Naive B cell (primary cell): ENCODE measurements at regions not wholly inside any gene's neighbourhood (a gene's known extent, or its start where the extent isn't known, plus 50 kb on each side); places are given as distances from the start of the nearest gene placed in this dataset.
A peak's percentile ranks its signal among the peaks of the same experiment; 100 is the strongest.

Experiments
- ATAC-seq, 2 donors: fragments of 150-1000 bp; cut with Tn5 transposase; 2 replicates each; pipeline ENCODE4 v1.10.0; 2021; ENCODE audit warnings: low read depth in 2 of 2, mild to moderate bottlenecking in 2 of 2, moderate library complexity in 2 of 2
- DNase-seq: peaks from one replicate; pipeline ENCODE4 v3.0.0; 2022
- H3K27ac Mint-ChIP-seq, 6 donors: one replicate each; pipeline ENCODE4 v1.8.0; 2020 to 2022; ENCODE audit warnings: mild to moderate bottlenecking in 6 of 6, mixed read lengths in 6 of 6, moderate library complexity in 5 of 6, inconsistent platforms in 2 of 6
- H3K27me3 Mint-ChIP-seq, 3 donors: one replicate each; pipeline ENCODE4 v1.8.0; 2021 to 2022; ENCODE audit warnings: mixed read lengths in 3 of 3, mild to moderate bottlenecking in 1 of 3
- H3K36me3 Mint-ChIP-seq, 2 donors: one replicate each; pipeline ENCODE4 v1.8.0; 2020 to 2022; ENCODE audit warnings: mixed read lengths in 2 of 2, inconsistent platforms in 1 of 2, mild to moderate bottlenecking in 1 of 2
- H3K4me1 Mint-ChIP-seq, 3 donors: one replicate each; pipeline ENCODE4 v1.8.0; 2020 to 2022; ENCODE audit warnings: mixed read lengths in 3 of 3, inconsistent platforms in 1 of 3, mild to moderate bottlenecking in 1 of 3, moderate library complexity in 1 of 3
- H3K4me3 Mint-ChIP-seq, 8 donors: one replicate each; pipeline ENCODE4 v1.8.0; 2020 to 2022; ENCODE audit warnings: mild to moderate bottlenecking in 8 of 8, mixed read lengths in 8 of 8, moderate library complexity in 8 of 8, inconsistent platforms in 2 of 8
- H3K9me3 Mint-ChIP-seq, 7 donors: one replicate each; pipeline ENCODE4 v1.8.0; 2020 to 2022; ENCODE audit warnings: mixed read lengths in 7 of 7, mild to moderate bottlenecking in 5 of 7, inconsistent platforms in 2 of 7, moderate library complexity in 1 of 7

DNA sequence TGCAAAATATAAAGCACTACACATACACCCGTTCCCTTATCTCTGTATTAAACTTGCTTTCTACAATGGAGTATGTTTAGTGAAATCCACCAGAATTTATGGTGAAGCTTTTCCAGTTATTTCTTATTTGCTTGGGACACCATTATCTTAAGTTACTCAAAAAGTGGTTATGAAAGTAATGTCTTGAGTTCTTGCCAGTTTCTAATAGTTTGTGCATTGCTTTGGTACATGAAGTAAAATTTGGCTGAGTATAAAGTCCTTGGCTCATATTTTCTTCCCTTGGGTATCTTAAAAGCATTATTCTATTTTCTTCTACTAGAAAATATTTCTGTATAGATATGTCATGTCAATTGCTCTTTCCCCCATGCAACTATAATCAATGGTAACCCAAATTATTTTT lies 85.2 kb downstream of the POLR1F start:
- Mint-ChIP-seq H3K27ac (peak overlapping the region in 1 of 6 donors; percentile 35), H3K27me3 (peaks cover 0 to 8% (median 6%) of the 10 kb centered on the region in 3 donors), H3K4me3 (no peak overlapping the region), H3K9me3 (peaks cover 0 to 19% (median 6%) of the 10 kb centered on the region in 7 donors), H3K4me1 (no peaks in the 10 kb centered on the region), H3K36me3 (no peaks in the 10 kb centered on the region)
- ATAC-seq (no peak), DNase-seq (no peak)

DNA sequence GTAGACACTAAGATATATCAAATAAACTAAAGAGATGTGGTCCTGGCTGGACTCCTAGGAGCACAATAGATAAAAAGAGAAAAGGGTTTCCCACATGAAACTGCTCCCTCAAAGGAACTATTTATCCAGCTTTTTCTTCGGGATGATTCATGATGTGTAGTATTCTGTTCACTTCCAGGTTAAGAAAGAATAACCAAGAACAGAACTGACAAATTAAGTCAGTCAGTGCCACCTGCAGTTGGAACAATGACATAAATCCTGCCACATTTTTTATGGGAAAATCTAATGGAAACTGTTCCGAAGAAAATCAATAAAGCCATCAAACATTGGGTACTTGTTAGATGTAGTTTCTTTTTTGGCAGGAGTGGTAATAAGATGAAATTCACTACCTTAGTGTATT lies 87.1 kb downstream of the POLR1F start:
- no peaks in the 10 kb centered on the region for H3K36me3 Mint-ChIP-seq
- ATAC-seq: no peak
- peaks cover 0 to 19% (median 3%) of the 10 kb centered on the region in 7 donors for H3K9me3 Mint-ChIP-seq
- H3K4me1 Mint-ChIP-seq: no peaks in the 10 kb centered on the region
- no peak for DNase-seq
- H3K27ac Mint-ChIP-seq: no peak overlapping the region
- no peak overlapping the region for H3K4me3 Mint-ChIP-seq
- H3K27me3 Mint-ChIP-seq: peaks cover 0 to 8% (median 6%) of the 10 kb centered on the region in 3 donors

DNA sequence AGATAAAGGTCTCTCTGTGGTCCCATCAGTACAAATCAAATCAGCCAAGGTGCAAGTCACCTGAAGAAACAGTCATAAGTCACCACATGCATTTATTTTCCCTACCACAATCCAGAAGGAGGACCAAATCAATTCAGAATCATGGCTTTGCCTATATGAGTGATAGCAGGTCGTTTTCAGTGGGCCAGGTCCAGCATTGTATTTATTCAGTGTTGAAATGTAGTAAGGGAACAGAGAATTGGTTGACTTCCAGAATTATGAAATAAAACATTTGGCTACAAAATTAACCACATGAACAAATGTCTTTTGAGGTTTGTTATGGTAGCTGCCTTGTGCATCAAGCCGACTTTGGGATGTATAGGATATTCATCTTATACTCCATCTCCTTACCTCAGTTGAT lies 88.4 kb downstream of the POLR1F start:
- H3K4me3 Mint-ChIP-seq: no peak overlapping the region
- H3K4me1 Mint-ChIP-seq: no peaks in the 10 kb centered on the region
- ATAC-seq: no peak
- H3K27me3 Mint-ChIP-seq: peaks cover 0 to 6% (median 5%) of the 10 kb centered on the region in 3 donors
- no peaks in the 10 kb centered on the region for H3K36me3 Mint-ChIP-seq
- DNase-seq: no peak
- no peak overlapping the region for H3K27ac Mint-ChIP-seq
- H3K9me3 Mint-ChIP-seq: peaks cover 0 to 14% (median 2%) of the 10 kb centered on the region in 7 donors

DNA sequence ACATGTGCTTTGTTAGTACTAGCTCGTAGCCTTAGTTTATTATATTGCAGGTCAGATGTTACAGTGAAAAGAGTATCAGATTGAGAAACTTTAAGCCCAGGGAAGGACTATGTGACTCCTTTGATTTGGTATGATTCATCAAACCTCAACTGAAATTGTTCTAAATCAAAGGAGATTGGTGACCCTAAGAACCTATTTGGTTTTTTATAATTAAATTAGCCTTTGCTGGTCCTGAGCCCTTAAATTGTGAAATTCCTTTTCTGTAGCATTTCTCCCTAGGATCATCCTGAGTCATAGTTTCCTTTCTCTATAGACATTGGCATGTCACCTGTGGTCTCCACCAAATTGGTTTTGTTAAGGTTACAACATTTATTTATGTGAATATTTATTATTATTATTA lies 89.7 kb downstream of the POLR1F start:
- Mint-ChIP-seq H3K9me3 (peaks cover 0 to 5% (median 2%) of the 10 kb centered on the region in 7 donors), H3K27me3 (peaks cover 0 to 6% (median 3%) of the 10 kb centered on the region in 3 donors), H3K27ac (no peak overlapping the region), H3K4me1 (no peaks in the 10 kb centered on the region), H3K36me3 (no peaks in the 10 kb centered on the region), H3K4me3 (no peak overlapping the region)
- ATAC-seq: no peak
- DNase-seq: no peak

DNA sequence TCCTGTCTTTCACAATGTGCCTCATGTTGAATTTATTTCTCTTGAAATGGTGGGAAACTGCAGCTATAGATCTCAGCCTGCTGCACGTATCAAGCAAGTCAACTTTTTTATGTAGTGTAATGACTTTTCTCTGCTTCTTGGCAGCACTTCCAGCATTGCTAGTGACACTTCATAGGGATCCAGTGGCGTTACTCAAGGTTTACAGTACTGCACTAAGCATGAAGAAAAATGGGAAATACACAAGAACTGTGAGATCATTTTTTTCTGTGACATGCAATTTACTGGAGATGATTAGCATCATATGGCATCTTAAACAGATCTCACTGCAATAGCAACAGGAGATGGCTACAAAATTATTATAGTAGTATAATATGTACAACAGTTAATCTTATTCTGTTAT lies 90.9 kb downstream of the POLR1F start:
- Mint-ChIP-seq H3K36me3 (no peaks in the 10 kb centered on the region), H3K4me1 (no peaks in the 10 kb centered on the region), H3K9me3 (peaks cover 0 to 2% (median 0%) of the 10 kb centered on the region in 7 donors), H3K4me3 (no peak overlapping the region), H3K27me3 (peaks cover 0 to 3% (median under 1%) of the 10 kb centered on the region in 3 donors), H3K27ac (no peak overlapping the region)
- ATAC-seq (no peak), DNase-seq (no peak)

DNA sequence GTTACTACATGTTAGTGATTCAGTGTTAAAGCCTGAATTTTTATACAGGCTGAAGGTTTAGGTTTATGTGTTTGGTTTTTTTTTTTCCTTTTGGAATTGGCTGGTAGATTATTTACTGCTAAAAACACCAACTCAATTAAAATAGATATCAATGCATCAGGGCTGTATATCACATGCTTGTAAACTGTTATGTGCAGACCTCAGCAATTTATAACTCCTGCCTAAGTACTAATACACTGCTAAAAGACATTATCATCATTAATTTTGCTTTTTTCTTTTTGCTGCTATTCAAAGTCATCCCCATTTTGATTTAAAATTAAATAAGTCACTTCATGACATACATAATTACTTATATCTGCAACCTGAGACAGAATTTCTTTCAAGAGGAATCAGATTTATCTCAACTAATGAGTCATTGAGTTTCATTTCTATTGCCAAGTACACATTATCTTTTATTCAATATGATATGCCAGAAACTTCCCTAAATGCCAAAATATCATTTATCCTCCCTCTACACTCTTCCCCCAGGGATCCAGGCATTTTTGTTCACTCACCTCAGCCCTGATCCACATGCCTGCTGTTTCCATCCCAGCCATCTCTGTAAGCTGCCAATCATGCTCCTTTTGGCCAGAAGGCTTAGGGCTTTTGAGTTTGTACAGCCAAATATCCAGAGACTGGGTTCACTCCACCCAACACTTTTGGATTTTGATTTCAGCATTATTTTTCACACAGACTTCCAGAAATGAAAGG lies 98.5 kb downstream of the POLR1F start:
- Mint-ChIP-seq H3K27me3 (peaks cover 0 to 7% (median 0%) of the 10 kb centered on the region in 3 donors), H3K27ac (no peak overlapping the region), H3K9me3 (peaks cover 0 to 10% (median under 1%) of the 10 kb centered on the region in 7 donors), H3K4me1 (no peaks in the 10 kb centered on the region), H3K36me3 (no peaks in the 10 kb centered on the region), H3K4me3 (no peak overlapping the region)
- DNase-seq (no peak), ATAC-seq (no peak)

DNA sequence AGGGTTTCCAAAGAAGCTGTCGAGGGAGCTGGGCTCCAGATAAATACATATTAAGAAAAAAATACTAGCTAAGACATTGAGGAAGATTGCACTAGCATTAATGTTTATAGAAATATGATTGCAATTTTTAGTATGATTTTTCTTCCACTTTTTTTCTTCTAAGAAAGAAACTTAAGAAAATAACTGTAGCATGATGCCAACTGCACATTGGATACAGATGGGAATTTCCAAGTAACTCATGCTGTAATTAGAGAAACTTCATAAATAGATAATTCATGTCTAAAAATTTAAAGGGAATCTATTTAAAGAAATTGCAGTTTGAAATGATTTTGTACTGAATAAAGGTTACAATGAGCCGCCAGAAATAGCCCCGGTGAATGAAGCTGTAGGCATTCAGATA lies 119.4 kb downstream of the POLR1F start:
- no peak for ATAC-seq
- Mint-ChIP-seq H3K9me3 (peaks cover 0 to 8% (median 3%) of the 10 kb centered on the region in 7 donors), H3K4me3 (no peak overlapping the region), H3K4me1 (no peaks in the 10 kb centered on the region), H3K36me3 (no peaks in the 10 kb centered on the region), H3K27ac (no peak overlapping the region), H3K27me3 (no peaks in the 10 kb centered on the region)
- no peak for DNase-seq

DNA sequence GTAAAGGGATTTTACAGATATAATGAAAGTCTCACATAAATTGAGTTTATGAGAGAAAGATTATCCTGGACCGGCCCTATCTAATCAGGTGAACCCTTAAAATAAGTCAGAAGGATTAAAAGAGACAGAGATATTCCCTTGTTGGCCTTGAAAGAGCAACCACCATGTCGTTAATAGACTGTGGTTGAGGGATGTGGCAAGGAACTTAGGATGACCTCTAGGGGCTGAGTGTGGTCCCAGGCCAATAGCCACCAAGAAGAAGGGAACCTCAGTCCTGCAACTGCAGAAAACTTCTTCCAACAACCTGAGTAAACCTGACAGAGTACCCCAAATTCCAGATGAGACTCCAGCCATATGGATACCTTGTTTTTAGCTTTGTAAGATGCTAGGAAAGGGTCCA lies 121.5 kb downstream of the POLR1F start:
- Mint-ChIP-seq H3K9me3 (peaks cover 0 to 4% (median 1%) of the 10 kb centered on the region in 7 donors), H3K36me3 (no peaks in the 10 kb centered on the region), H3K27me3 (no peaks in the 10 kb centered on the region), H3K4me1 (no peaks in the 10 kb centered on the region), H3K27ac (no peak overlapping the region), H3K4me3 (no peak overlapping the region)
- DNase-seq (no peak), ATAC-seq (no peak)

DNA sequence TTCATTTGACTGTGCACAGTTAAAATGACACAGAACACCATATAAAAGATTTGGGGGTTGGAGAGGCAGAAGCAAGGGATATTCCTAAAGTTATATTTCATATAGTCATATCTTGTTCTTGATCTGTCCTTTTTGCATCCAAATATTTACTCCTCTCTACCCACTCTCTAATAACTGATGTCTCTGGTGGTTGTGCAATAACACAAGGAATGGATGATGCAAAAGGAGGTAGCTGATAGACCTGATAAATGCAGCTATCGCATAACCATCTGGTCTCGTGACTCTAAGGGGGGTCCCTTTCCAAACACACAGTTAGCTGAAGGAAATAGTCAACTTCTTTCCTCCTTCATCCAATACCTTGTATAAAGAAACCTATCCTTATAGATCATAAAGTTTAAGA lies 123.1 kb downstream of the POLR1F start:
- no peaks in the 10 kb centered on the region for H3K4me1 Mint-ChIP-seq
- no peak for ATAC-seq
- H3K9me3 Mint-ChIP-seq: peaks cover 0 to 4% (median 1%) of the 10 kb centered on the region in 7 donors
- no peaks in the 10 kb centered on the region for H3K36me3 Mint-ChIP-seq
- DNase-seq: no peak
- no peaks in the 10 kb centered on the region for H3K27me3 Mint-ChIP-seq
- H3K27ac Mint-ChIP-seq: no peak overlapping the region
- H3K4me3 Mint-ChIP-seq: no peak overlapping the region

DNA sequence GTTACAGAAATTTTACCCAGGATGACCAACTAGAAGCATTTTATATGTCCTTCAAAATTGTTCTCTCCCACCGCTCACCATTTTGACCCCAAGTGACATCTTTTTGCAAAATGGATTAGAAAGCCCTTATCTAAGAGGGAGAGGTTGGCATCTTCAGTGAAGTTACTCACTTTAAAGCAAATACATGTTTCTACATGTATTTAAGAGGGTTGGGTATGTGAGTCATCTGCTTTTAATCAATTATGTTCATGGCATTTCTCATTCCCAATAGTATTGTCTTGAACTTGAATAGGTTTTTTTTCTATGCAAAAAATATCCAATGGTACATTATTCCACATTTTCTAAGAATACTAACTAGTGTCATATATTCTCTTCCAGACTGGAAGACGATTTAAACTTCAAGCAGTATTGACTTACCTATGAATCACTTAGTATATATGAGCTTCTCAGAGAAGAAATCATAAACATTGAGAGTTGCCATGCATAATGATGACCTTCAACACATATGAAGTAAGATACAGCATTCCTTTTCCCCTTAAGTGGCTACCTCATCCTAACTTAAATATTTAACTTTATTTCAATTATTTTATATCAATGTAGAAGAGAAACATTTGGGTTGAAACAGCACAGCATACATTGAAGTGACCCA lies 132.8 kb downstream of the POLR1F start:
- H3K27ac Mint-ChIP-seq: no peak overlapping the region
- H3K4me3 Mint-ChIP-seq: no peak overlapping the region
- no peaks in the 10 kb centered on the region for H3K4me1 Mint-ChIP-seq
- peaks cover 0 to 4% (median 0%) of the 10 kb centered on the region in 7 donors for H3K9me3 Mint-ChIP-seq
- ATAC-seq: no peak
- no peak for DNase-seq
- no peaks in the 10 kb centered on the region for H3K27me3 Mint-ChIP-seq
- no peaks in the 10 kb centered on the region for H3K36me3 Mint-ChIP-seq

DNA sequence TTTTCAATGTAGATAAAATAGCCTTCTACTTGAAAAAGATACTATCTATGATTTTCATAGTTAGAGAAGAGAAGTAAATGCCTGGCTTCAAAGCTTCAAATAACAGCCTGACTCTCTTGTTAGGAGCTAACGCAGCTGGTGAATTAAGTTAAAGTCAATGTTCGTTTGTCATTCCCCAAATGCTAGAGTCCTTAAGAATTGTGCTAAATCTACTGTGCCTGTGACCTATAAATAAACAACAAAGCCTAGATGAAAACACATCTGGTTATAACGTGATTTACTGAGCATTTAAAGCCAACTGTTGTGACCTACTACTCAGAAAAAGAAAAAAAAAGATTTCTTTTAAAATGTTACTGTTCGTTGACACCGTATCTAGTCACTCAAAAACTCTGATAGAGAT lies 134.7 kb downstream of the POLR1F start:
- Mint-ChIP-seq H3K4me3 (no peak overlapping the region), H3K27me3 (no peaks in the 10 kb centered on the region), H3K9me3 (peaks cover 0 to 6% (median 0%) of the 10 kb centered on the region in 7 donors), H3K27ac (no peak overlapping the region), H3K4me1 (no peaks in the 10 kb centered on the region), H3K36me3 (no peaks in the 10 kb centered on the region)
- no peak for ATAC-seq
- DNase-seq: no peak

DNA sequence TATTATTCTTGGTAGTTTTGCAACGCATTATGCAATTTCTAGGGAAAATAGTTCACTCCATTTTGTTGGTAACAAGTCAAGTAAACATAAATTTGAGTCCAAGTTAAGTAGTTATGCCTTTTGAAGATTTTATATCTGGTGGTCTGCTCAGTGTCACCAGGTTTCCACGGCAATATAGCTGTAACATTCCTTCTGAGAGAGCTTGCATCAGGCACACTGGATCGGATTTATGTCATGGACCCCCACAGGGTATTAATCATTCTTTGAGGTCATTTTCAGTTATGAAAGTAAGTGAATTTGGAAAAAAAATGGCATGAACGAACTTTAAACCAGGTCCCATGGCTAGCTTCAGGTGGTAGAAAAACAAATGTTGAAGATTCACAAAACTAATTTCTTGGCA lies 136.3 kb downstream of the POLR1F start:
- no peak overlapping the region for H3K27ac Mint-ChIP-seq
- H3K4me3 Mint-ChIP-seq: no peak overlapping the region
- no peaks in the 10 kb centered on the region for H3K27me3 Mint-ChIP-seq
- no peak for ATAC-seq
- no peaks in the 10 kb centered on the region for H3K4me1 Mint-ChIP-seq
- H3K9me3 Mint-ChIP-seq: peaks cover 0 to 6% (median 0%) of the 10 kb centered on the region in 7 donors
- H3K36me3 Mint-ChIP-seq: no peaks in the 10 kb centered on the region
- no peak for DNase-seq

DNA sequence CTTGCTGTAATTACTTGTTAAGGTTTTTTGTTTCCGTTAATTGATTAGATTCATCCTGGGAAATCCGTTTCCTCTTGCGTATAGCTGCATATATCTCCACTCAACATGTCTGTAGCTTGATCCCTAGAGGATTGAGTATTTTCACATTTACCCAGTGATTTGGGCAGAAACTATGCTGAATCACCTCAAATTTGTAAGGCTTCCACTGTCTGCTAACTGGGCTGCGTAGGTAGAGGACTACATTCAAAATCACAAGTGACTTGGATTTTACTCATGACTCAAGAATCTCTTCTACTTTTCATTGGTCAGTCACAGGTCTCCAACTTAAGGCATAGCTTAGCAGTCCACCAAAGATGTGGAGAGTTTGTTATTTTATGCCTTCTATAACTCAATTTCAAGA lies 141.8 kb downstream of the POLR1F start:
- no peak overlapping the region for H3K4me3 Mint-ChIP-seq
- H3K27ac Mint-ChIP-seq: no peak overlapping the region
- ATAC-seq (no peak), DNase-seq (no peak)
- no peaks in the 10 kb centered on the region for H3K27me3 Mint-ChIP-seq
- peaks cover 0 to 5% (median 2%) of the 10 kb centered on the region in 7 donors for H3K9me3 Mint-ChIP-seq
- H3K36me3 Mint-ChIP-seq: no peaks in the 10 kb centered on the region
- no peaks in the 10 kb centered on the region for H3K4me1 Mint-ChIP-seq

DNA sequence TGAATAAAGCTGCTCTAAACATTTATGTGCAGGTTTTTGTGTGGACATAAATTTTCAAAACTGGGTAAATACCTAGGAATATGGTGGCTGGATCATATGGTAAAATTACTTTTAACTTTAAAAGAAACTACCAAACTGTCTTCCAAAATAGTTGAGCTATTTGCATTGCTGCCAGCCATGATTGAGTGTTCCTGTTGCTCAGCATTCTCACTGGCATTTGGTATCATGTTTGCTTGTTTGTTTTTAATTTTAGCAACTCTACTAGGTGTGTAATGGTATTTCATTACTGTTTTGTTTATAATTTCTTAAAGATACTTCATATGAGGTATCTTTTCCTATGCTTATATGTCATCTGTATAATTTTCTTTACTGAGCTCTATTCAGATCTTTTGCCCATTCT lies 143.2 kb downstream of the POLR1F start:
- Mint-ChIP-seq H3K36me3 (no peaks in the 10 kb centered on the region), H3K27me3 (no peaks in the 10 kb centered on the region), H3K4me3 (no peak overlapping the region), H3K9me3 (peaks cover 0 to 8% (median 2%) of the 10 kb centered on the region in 7 donors), H3K4me1 (no peaks in the 10 kb centered on the region), H3K27ac (no peak overlapping the region)
- ATAC-seq (no peak), DNase-seq (no peak)
